K562 (cell line): ENCODE measurements at regions not wholly inside any gene's neighbourhood (a gene's known extent, or its start where the extent isn't known, plus 50 kb on each side); places are given as distances from the start of the nearest gene placed in this dataset.

Experiments used
- ATAC-seq: fragments of 200-7000 bp; cut with Tn5 transposase; 3 replicates; pipeline ENCODE4 v1.9.1; 2020; ENCODE audit warnings: moderate library complexity
- BruUV-seq: library from RNA; stranded (reverse); fragments of 400-500 nt; replicated peaks from 2 replicates; lab custom pipeline; 2021; lab: Mats Ljungman, UMichigan
- CTCF ChIA-PET: fragments of 300-600 bp; formaldehyde crosslinking; extraction: SDS; loops from one replicate; lab custom pipeline; 2021; ENCODE audit warnings: low intra/inter-chr PET ratio; lab: Yijun Ruan, JAX
- POLR2A ChIA-PET: fragments of 300-600, 350-650 bp; sonication (Branson Sonifier 250); formaldehyde crosslinking; extraction: SDS; loops from one replicate; lab custom pipeline; 2021; ENCODE audit warnings: antibody characterized with exemption, inconsistent platforms; lab: Yijun Ruan, JAX
- DNase-seq, 4 experiments: peaks; one replicate each; pipeline versions ENCODE4 v3.0.0 to v3.0.0-alpha.2; 2011 to 2018; ENCODE audit warnings: low spot score in 3 of 4, mixed read lengths in 3 of 4; ENCODE audit errors: extremely low read depth in 1 of 4
- FAIRE-seq: peaks from 2 replicates; lab custom pipeline; 2011; peaks lifted over from hg19 to GRCh38; lab: Jason Lieb, UNC
- H2AFZ ChIP-seq: 2 replicates; pipeline ENCODE4 v1.6.0; 2011; ENCODE audit warnings: low read depth, low read length, control low read depth, inconsistent platforms
- H3K27ac ChIP-seq: fragments of 200-600 bp; 3 replicates; pipeline ENCODE4 v1.8.0; 2011; ENCODE audit warnings: low read depth, mild to moderate bottlenecking, control low read depth, inconsistent platforms, low read length, moderate library complexity, mixed read lengths; ENCODE audit errors: extremely low read depth
- H3K27me3 ChIP-seq, 2 experiments: fragments of 300-600 bp in 1 of 2; 2 replicates in 1 of 2; 3 replicates in 1 of 2; pipeline versions ENCODE4 v1.6.0 to v1.8.0; 2011; ENCODE audit warnings: inconsistent platforms in 2 of 2, low read length in 2 of 2, mild to moderate bottlenecking in 1 of 2, mixed read lengths in 1 of 2, moderate library complexity in 1 of 2; ENCODE audit not compliant: control insufficient read depth in 2 of 2, insufficient read depth in 2 of 2
- H3K36me3 ChIP-seq: fragments of 300-600 bp; 3 replicates; pipeline ENCODE4 v1.8.0; 2011; ENCODE audit warnings: mild to moderate bottlenecking, low read length, inconsistent platforms; ENCODE audit not compliant: control insufficient read depth, insufficient read depth
- H3K4me1 ChIP-seq, 2 experiments: fragments of 200-600 bp in 1 of 2; replicated peaks in 1 of 2; 2 replicates in 1 of 2; 3 replicates in 1 of 2; pipeline versions ENCODE4 v1.5.1 to v1.8.0; 2011; ENCODE audit warnings: inconsistent platforms in 2 of 2, low read length in 2 of 2, mild to moderate bottlenecking in 1 of 2, mixed read lengths in 1 of 2, moderate library complexity in 1 of 2; ENCODE audit not compliant: control insufficient read depth in 2 of 2, insufficient read depth in 2 of 2
- H3K4me2 ChIP-seq: 2 replicates; pipeline ENCODE4 v1.6.1; 2011; ENCODE audit warnings: low read length, control low read depth, inconsistent platforms, mixed read lengths; ENCODE audit not compliant: insufficient read depth
- H3K4me3 ChIP-seq: fragments of 200-600 bp; sonication (generic), shearing (Covaris generic); 2 replicates; pipeline ENCODE4 v1.5.1; 2016; ENCODE audit warnings: control low read depth, inconsistent platforms
- H3K79me2 ChIP-seq: fragments of 200-600 bp; 3 replicates; pipeline ENCODE4 v1.8.0; 2011; ENCODE audit warnings: low read length, inconsistent platforms; ENCODE audit not compliant: control insufficient read depth, insufficient read depth
- H3K9ac ChIP-seq, 2 experiments: 2 replicates each; pipeline versions ENCODE4 v1.6.0 to v1.6.1; 2011; ENCODE audit warnings: low read depth in 2 of 2, low read length in 2 of 2, control low read depth in 1 of 2, inconsistent platforms in 1 of 2, mild to moderate bottlenecking in 1 of 2, mixed read lengths in 1 of 2; ENCODE audit not compliant: insufficient read depth in 1 of 2
- H3K9me1 ChIP-seq: one replicate; pipeline ENCODE4 v1.6.0; 2011; ENCODE audit warnings: inconsistent platforms, mild to moderate bottlenecking, low read length, moderate library complexity; ENCODE audit not compliant: control insufficient read depth, insufficient read depth
- H3K9me3 ChIP-seq: replicated peaks from 2 replicates; pipeline ENCODE4 v1.5.1; 2011; ENCODE audit warnings: low read depth, low read length, inconsistent platforms; ENCODE audit not compliant: control insufficient read depth, insufficient read depth
- H4K20me1 ChIP-seq: replicated peaks from 2 replicates; pipeline ENCODE4 v1.6.1; 2011; ENCODE audit warnings: low read length, inconsistent platforms, mixed read lengths; ENCODE audit not compliant: control insufficient read depth, insufficient read depth
- ERF ChIP-seq: fragments of 450-650 bp; formaldehyde crosslinking; IDR thresholded peaks from 2 replicates; pipeline ENCODE4 v1.4.0; 2020; ENCODE audit warnings: mild to moderate bottlenecking, mixed read lengths
- JUNB ChIP-seq: fragments of 450-650 bp; formaldehyde crosslinking; conservative IDR thresholded peaks from 2 replicates; pipeline ENCODE4 v1.4.0; 2020; ENCODE audit warnings: mild to moderate bottlenecking
- LEF1 ChIP-seq: fragments of 450-650 bp; IDR thresholded peaks from 2 replicates; pipeline ENCODE4 v1.6.1; 2016; ENCODE audit warnings: mild to moderate bottlenecking
- OTX1 ChIP-seq: fragments of 450-650 bp; formaldehyde crosslinking; IDR thresholded peaks from 2 replicates; pipeline ENCODE4 v1.4.0; 2022; ENCODE audit warnings: mild to moderate bottlenecking
- RBBP5 ChIP-seq: fragments of 200-600 bp; sonication (generic); IDR thresholded peaks from 2 replicates; pipeline ENCODE4 v1.6.1; 2012; ENCODE audit warnings: borderline replicate concordance, mild to moderate bottlenecking, low read length, control low read depth, inconsistent platforms; ENCODE audit not compliant: insufficient read depth, poor library complexity, severe bottlenecking
- RREB1 ChIP-seq: fragments of 250-450 bp; sonication (Bioruptor Pico); IDR thresholded peaks from 2 replicates; pipeline ENCODE4 v1.4.0; 2020
- ZBTB5 ChIP-seq: fragments of 450-650 bp; IDR thresholded peaks from 2 replicates; pipeline ENCODE4 v1.6.1; 2017; ENCODE audit warnings: antibody characterized with exemption
- ZFP30 ChIP-seq: fragments of 250-450 bp; sonication (Bioruptor Pico); IDR thresholded peaks from 2 replicates; pipeline ENCODE4 v1.8.0; 2022; ENCODE audit warnings: moderate library complexity, mild to moderate bottlenecking, inconsistent platforms, borderline replicate concordance
- ZNF133 ChIP-seq: fragments of 250-450 bp; sonication (Bioruptor Pico); IDR thresholded peaks from 2 replicates; pipeline ENCODE4 v1.4.0; 2020; ENCODE audit warnings: mild to moderate bottlenecking
- ZNF197 ChIP-seq: fragments of 200-800 bp; sonication (Bioruptor generic); IDR thresholded peaks from 2 replicates; pipeline ENCODE4 v1.6.1; 2016; ENCODE audit warnings: low read depth, missing genetic modification characterization, missing compliant biosample characterization
- ZNF717 ChIP-seq: fragments of 250-450 bp; sonication (Bioruptor Pico); IDR thresholded peaks from 2 replicates; pipeline ENCODE4 v1.5.0; 2021
- WGBS: fragments of 100-300 bp; shearing (Covaris generic); methylation state at CpG from one replicate; pipeline ENCODE4 v1.1.6; 2016; ENCODE audit warnings: low coverage, mixed read lengths; ENCODE audit not compliant: insufficient coverage; ENCODE audit errors: missing lambda C conversion rate; 5-methylcytosine and 5-hydroxymethylcytosine counted together
- in situ Hi-C: fragments of 300-500 bp; cut with MboI; formaldehyde crosslinking; loops from 4 replicates; pipeline ENCODE4 v1.15.0; 2018; ENCODE audit warnings: inconsistent platforms, mixed read lengths
- intact Hi-C: fragments of 100-400 bp; cut with micrococcal nuclease; formaldehyde crosslinking; loops from 2 replicates; pipeline ENCODE4 v1.14.2; 2022
- TF ChIP-seq, protein P1 (sequence below), 2 experiments: fragments of 200-800 bp in 1 of 2; sonication (Bioruptor generic) in 1 of 2; sonication (generic) in 1 of 2; formaldehyde crosslinking in 1 of 2; IDR thresholded peaks in 1 of 2; conservative IDR thresholded peaks in 1 of 2; 2 replicates each; pipeline versions ENCODE4 v1.5.0 to v1.6.1; 2016 to 2020; ENCODE audit warnings: missing compliant biosample characterization in 1 of 2, missing genetic modification characterization in 1 of 2, missing genetic modification reagents in 1 of 2

- no peak for TF ChIP-seq RREB1 (CRISPR knock-in tag)
- TF ChIP-seq ZNF197 (CRISPR knock-in tag), result no peak
- TF ChIP-seq ZNF133, result no peak
- TF ChIP-seq ERF (CRISPR knock-in tag), result no peak
- no peak for TF ChIP-seq JUNB (CRISPR knock-in tag)
Observed at GRCh38 chr7:12056381-12056780, 154.7 kb upstream of the TMEM106B start (continued).

DNA sequence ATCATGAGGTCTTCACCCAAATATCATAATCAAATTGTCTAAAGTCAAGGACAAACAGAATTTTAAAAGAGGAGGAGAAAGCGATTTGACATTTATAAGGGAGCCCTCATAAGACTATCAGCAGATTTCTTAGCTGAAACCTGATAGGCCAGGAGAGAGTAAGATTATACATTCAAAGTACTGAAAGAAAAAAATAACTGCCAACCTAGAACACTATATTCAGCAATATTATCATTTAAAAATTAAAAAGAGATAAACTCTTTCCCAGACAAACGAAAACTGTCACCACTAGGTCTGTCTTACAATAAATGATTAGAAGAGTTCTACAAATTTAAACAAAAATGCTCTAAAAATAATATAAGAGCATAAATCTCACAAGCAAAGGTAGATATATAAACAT is 154.1 kb upstream of the TMEM106B start:
- BruUV-seq, result no TSS peak
- no peak for TF ChIP-seq ZFP30 (CRISPR knock-in tag)
- TF ChIP-seq LEF1, result no peak
- TF ChIP-seq ZBTB5, result no peak
- TF ChIP-seq RBBP5, result no peak
- no peak for TF ChIP-seq OTX1
- no peak for TF ChIP-seq ZNF717 (CRISPR knock-in tag)
- TF ChIP-seq, protein P1, sequence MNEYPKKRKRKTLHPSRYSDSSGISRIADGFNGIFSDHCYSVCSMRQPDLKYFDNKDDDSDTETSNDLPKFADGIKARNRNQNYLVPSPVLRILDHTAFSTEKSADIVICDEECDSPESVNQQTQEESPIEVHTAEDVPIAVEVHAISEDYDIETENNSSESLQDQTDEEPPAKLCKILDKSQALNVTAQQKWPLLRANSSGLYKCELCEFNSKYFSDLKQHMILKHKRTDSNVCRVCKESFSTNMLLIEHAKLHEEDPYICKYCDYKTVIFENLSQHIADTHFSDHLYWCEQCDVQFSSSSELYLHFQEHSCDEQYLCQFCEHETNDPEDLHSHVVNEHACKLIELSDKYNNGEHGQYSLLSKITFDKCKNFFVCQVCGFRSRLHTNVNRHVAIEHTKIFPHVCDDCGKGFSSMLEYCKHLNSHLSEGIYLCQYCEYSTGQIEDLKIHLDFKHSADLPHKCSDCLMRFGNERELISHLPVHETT (CRISPR knock-in tag; conservative IDR thresholded peaks at IDR 0.05 in 1 of 2, IDR thresholded peaks at IDR 0.05 in 1 of 2), result no peak

More for the DNA sequence above, 154.1 kb upstream of the TMEM106B start:
- H3K27me3 ChIP-seq, result no peaks in the 10 kb centered on the region
- DNase-seq (no peak), FAIRE-seq (no peak), ATAC-seq (no peak)
- no peaks in the 10 kb centered on the region for H3K36me3 ChIP-seq
- ChIA-PET POLR2A (no interaction called here), CTCF (no interaction called here)
- WGBS, result 0% methylated on average over 2 of the region's 2 CpGs
- H3K27ac ChIP-seq, result no peak overlapping the region
- H3K9me1 ChIP-seq, result no peaks in the 10 kb centered on the region
- in situ Hi-C loops, result loop anchor here (25.0 kb wide), 1 partner anchor 555 kb away; no protein-coding TSS in a partner anchor
- H3K4me3 ChIP-seq, result no peak overlapping the region
- peaks cover 2% of the 10 kb centered on the region; the same call in 1 of the 2 replicates for H3K9me3 ChIP-seq
- H3K4me1 ChIP-seq, result no peaks in the 10 kb centered on the region
- H3K9ac ChIP-seq, result no peak overlapping the region
- no peak overlapping the region for H2AFZ ChIP-seq
- no peaks in the 10 kb centered on the region for H3K79me2 ChIP-seq
- no peaks in the 10 kb centered on the region for H4K20me1 ChIP-seq
- H3K4me2 ChIP-seq, result no peak overlapping the region
- intact Hi-C loops, result no loop called here
